Heart left ventricle (tissue), 13 donors: ENCODE measurements at regions not wholly inside any gene's neighbourhood (a gene's known extent, or its start where the extent isn't known, plus 50 kb on each side); places are given as distances from the start of the nearest gene placed in this dataset.

Experiments
- POLR2A ChIP-seq, 2 donors: fragments of 450-650 bp; IDR thresholded peaks; one replicate each; pipeline ENCODE4 v1.6.1; 2017; ENCODE audit warnings: antibody characterized with exemption in 2 of 2, mild to moderate bottlenecking in 2 of 2, moderate library complexity in 2 of 2
- TF ChIP-seq, protein P1 (sequence below), 12 donors: fragments of 200-600 bp; sonication (generic) in 4 of 12; IDR thresholded peaks; one replicate each; pipeline versions ENCODE4 v1.5.0 to v1.8.0; 2018 to 2022; ENCODE audit warnings: antibody characterized with exemption in 12 of 12, mild to moderate bottlenecking in 5 of 12
- donor health status: ischemic (EF 13 %, LVEDD 7.1; RV severe dilation, severe dysfunction).
- donor health status: DM: no; HTN: yes; CAD: no.
- donor health status: DM: no; HTN: no; CAD: no.
- donor health status: ischemic (EF 25% LVEDD 6.9; RV normal size, moderate dysfunction).
- donor health status: ischemic (EF 25% LVEDD 5.7; RV mildly dilated, moderate dysfunction).
- donor health status: ischemic (EF 35%, LVEDD 5.7; RV mildly dilated, moderate dysfunction).
- donor health status: nonischemic (EF 11% LVEDD 7.7; RV severe dilation, severe dysfunction).
- donor health status: DM: yes; HTN: yes; CAD: no.
- donor health status: PGD.
- donor health status: ischemic (EF 29% LVEDD 5.4; RV normal size, mild dysfunction).
- donor health status: nonischemic (EF 23%, LVEDD 6.1; RV moderate dilation, normal function).

DNA sequence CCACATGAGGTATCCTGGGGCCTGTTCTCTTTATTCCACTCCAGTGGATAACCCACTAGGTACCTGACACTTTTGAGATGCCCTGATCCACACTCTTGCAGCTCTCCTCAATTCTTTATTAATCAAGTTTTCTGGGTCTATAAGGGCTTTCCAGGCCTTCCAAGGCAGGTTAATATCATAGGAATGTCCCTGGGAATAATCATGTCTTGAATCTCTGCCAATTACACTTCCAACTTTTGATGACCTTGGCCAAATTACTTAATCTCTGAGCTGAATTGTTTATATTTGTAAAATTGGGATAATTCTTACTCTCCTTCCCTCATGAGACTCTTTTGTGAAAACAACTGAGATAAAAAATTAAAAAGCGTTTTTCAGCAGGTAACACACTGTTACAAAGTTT is 881.7 kb downstream of the MCTP2 start:
- TF ChIP-seq, protein P1, sequence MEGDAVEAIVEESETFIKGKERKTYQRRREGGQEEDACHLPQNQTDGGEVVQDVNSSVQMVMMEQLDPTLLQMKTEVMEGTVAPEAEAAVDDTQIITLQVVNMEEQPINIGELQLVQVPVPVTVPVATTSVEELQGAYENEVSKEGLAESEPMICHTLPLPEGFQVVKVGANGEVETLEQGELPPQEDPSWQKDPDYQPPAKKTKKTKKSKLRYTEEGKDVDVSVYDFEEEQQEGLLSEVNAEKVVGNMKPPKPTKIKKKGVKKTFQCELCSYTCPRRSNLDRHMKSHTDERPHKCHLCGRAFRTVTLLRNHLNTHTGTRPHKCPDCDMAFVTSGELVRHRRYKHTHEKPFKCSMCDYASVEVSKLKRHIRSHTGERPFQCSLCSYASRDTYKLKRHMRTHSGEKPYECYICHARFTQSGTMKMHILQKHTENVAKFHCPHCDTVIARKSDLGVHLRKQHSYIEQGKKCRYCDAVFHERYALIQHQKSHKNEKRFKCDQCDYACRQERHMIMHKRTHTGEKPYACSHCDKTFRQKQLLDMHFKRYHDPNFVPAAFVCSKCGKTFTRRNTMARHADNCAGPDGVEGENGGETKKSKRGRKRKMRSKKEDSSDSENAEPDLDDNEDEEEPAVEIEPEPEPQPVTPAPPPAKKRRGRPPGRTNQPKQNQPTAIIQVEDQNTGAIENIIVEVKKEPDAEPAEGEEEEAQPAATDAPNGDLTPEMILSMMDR (IDR thresholded peaks at IDR 0.05): no peak
- no peak for TF ChIP-seq POLR2A (IDR thresholded peaks at IDR 0.05)
